Breast epithelium (tissue), 3 donors: ENCODE measurements at regions not wholly inside any gene's neighbourhood (a gene's known extent, or its start where the extent isn't known, plus 50 kb on each side); places are given as distances from the start of the nearest gene placed in this dataset.

Experiments used
- CTCF ChIP-seq, 3 donors: fragments of 450-650 bp; IDR thresholded peaks; one replicate each; pipeline ENCODE4 v1.5.1; 2016 to 2017; ENCODE audit warnings: antibody characterized with exemption in 3 of 3, mild to moderate bottlenecking in 3 of 3, moderate library complexity in 3 of 3
- POLR2A ChIP-seq: fragments of 450-650 bp; IDR thresholded peaks from one replicate; pipeline ENCODE4 v1.6.1; 2016; ENCODE audit warnings: antibody characterized with exemption, mild to moderate bottlenecking, moderate library complexity

- TF ChIP-seq CTCF (IDR thresholded peaks at IDR 0.05), result no peak
- TF ChIP-seq POLR2A, result no peak
Measured at GRCh38 chr10:78511324-78512204, 477.9 kb downstream of the RPS24 start.
